K562 (cell line): ENCODE measurements at regions not wholly inside any gene's neighbourhood (a gene's known extent, or its start where the extent isn't known, plus 50 kb on each side); places are given as distances from the start of the nearest gene placed in this dataset.

Experiments used
- DMBX1 ChIP-seq: fragments of 250-450 bp; sonication (Bioruptor Pico); IDR thresholded peaks from 2 replicates; pipeline ENCODE4 v1.8.0; 2022; ENCODE audit warnings: inconsistent platforms, mild to moderate bottlenecking, moderate library complexity, borderline replicate concordance
- GABPB2 ChIP-seq: fragments of 250-450 bp; sonication (Bioruptor Pico); conservative IDR thresholded peaks from 2 replicates; pipeline ENCODE4 v1.5.1; 2021; ENCODE audit warnings: mild to moderate bottlenecking
- MLLT1 ChIP-seq, 2 experiments: fragments of 450-650 bp; IDR thresholded peaks; 2 replicates each; pipeline ENCODE4 v1.6.1; 2016
- NFYB ChIP-seq: IDR thresholded peaks from 2 replicates; pipeline ENCODE4 v1.6.1; 2011; ENCODE audit warnings: mild to moderate bottlenecking, moderate library complexity; ENCODE audit not compliant: insufficient read length; ENCODE audit errors: extremely low read depth
- POLR2G ChIP-seq: fragments of 200-400 bp; formaldehyde crosslinking; IDR thresholded peaks from 2 replicates; pipeline ENCODE4 v1.6.1; 2017; ENCODE audit warnings: low read depth, mild to moderate bottlenecking, antibody characterized with exemption, low read length, moderate library complexity
- SPI1 ChIP-seq: IDR thresholded peaks from 2 replicates; pipeline ENCODE4 v1.6.1; 2011; ENCODE audit warnings: low read depth, low read length, control low read depth, borderline replicate concordance
- TAF7 ChIP-seq: fragments of 450-650 bp; IDR thresholded peaks from 2 replicates; pipeline ENCODE4 v1.6.1; 2016; ENCODE audit warnings: missing genetic modification characterization, missing compliant biosample characterization
- ZNF280B ChIP-seq: fragments of 250-450 bp; sonication (Bioruptor Pico); IDR thresholded peaks from 2 replicates; pipeline ENCODE4 v1.5.1; 2021; ENCODE audit warnings: mild to moderate bottlenecking

- no peak for TF ChIP-seq GABPB2 (CRISPR knock-in tag)
- no peak for TF ChIP-seq DMBX1 (CRISPR knock-in tag)
- no peak for TF ChIP-seq MLLT1 (IDR thresholded peaks at IDR 0.05)
- no peak for TF ChIP-seq NFYB
- TF ChIP-seq ZNF280B (CRISPR knock-in tag): no peak
- no peak for TF ChIP-seq SPI1
- TF ChIP-seq TAF7 (tag): no peak
- 0 out of 2 replicates have a peak, but pooled peaks have one; percentile 22 for TF ChIP-seq POLR2G
Observed at GRCh38 chr6:26211963-26212362, 124.7 kb downstream of the HFE start (continued).
